Caco-2 (cell line): ENCODE measurements at regions not wholly inside any gene's neighbourhood (a gene's known extent, or its start where the extent isn't known, plus 50 kb on each side); places are given as distances from the start of the nearest gene placed in this dataset.

Experiments used
- BruUV-seq: library from RNA; stranded (reverse); fragments of 400-500 nt; replicated peaks from 2 replicates; lab custom pipeline; 2021; lab: Mats Ljungman, UMichigan
- CTCF ChIA-PET: fragments of 300-600 bp; sonication (Branson Sonifier 250); formaldehyde crosslinking; loops from one replicate; lab custom pipeline; 2022; ENCODE audit warnings: antibody characterized with exemption; lab: Charles Lee
- POLR2A ChIA-PET: fragments of 300-600 bp; sonication (Branson Sonifier 250); formaldehyde crosslinking; loops from one replicate; lab custom pipeline; 2022; ENCODE audit warnings: antibody characterized with exemption; lab: Charles Lee
- DNase-seq, 2 experiments: peaks; one replicate each; pipeline versions ENCODE4 v3.0.0 to v3.0.0-alpha.2; 2020 to 2022
- H3K27me3 ChIP-seq: replicated peaks from 2 replicates; pipeline ENCODE4 v1.6.0; 2011; ENCODE audit warnings: low read length; ENCODE audit not compliant: control insufficient read depth, insufficient read depth
- H3K36me3 ChIP-seq: 2 replicates; pipeline ENCODE4 v1.5.1; 2011; ENCODE audit warnings: low read length; ENCODE audit not compliant: control insufficient read depth, insufficient read depth
- H3K4me1 ChIP-seq: fragments of 250-450 bp; sonication (Bioruptor Pico); 2 replicates; pipeline ENCODE4 v1.5.1; 2020; ENCODE audit warnings: mild to moderate bottlenecking
- H3K4me3 ChIP-seq: 2 replicates; pipeline ENCODE4 v1.5.1; 2011; ENCODE audit warnings: low read depth, mild to moderate bottlenecking, control low read depth, low read length
- H3K9me3 ChIP-seq: fragments of 250-450 bp; sonication (Bioruptor Pico); 2 replicates; pipeline ENCODE4 v1.5.1; 2020; ENCODE audit warnings: mild to moderate bottlenecking, moderate library complexity
- H3K27ac Mint-ChIP-seq: one replicate; pipeline ENCODE4 v1.8.0; 2022; ENCODE audit warnings: mixed read lengths; ENCODE audit not compliant: unreplicated experiment
- H3K27me3 Mint-ChIP-seq: one replicate; pipeline ENCODE4 v1.8.0; 2022; ENCODE audit warnings: mixed read lengths; ENCODE audit not compliant: insufficient read depth, unreplicated experiment
- H3K36me3 Mint-ChIP-seq: one replicate; pipeline ENCODE4 v1.8.0; 2022; ENCODE audit warnings: mild to moderate bottlenecking, mixed read lengths; ENCODE audit not compliant: insufficient read depth, unreplicated experiment
- H3K4me1 Mint-ChIP-seq: one replicate; pipeline ENCODE4 v1.8.0; 2022; ENCODE audit warnings: low read depth, mixed read lengths; ENCODE audit not compliant: unreplicated experiment
- H3K4me3 Mint-ChIP-seq: one replicate; pipeline ENCODE4 v1.8.0; 2022; ENCODE audit warnings: mild to moderate bottlenecking, moderate library complexity, mixed read lengths; ENCODE audit not compliant: unreplicated experiment
- H3K9me3 Mint-ChIP-seq: one replicate; pipeline ENCODE4 v1.8.0; 2022; ENCODE audit warnings: mixed read lengths; ENCODE audit not compliant: unreplicated experiment
- CTCF ChIP-seq, 2 experiments: fragments of 200-600 bp in 1 of 2; IDR thresholded peaks; 1 replicate in 1 of 2; 2 replicates in 1 of 2; pipeline versions ENCODE4 v1.5.1 to v1.8.0; 2011 to 2022; ENCODE audit warnings: antibody characterized with exemption in 1 of 2, control low read depth in 1 of 2, inconsistent platforms in 1 of 2, low read depth in 1 of 2, low read length in 1 of 2, mild to moderate bottlenecking in 1 of 2, moderate library complexity in 1 of 2; ENCODE audit not compliant: insufficient read depth in 1 of 2, severe bottlenecking in 1 of 2, unreplicated experiment in 1 of 2
- intact Hi-C: fragments of 100-400 bp; cut with micrococcal nuclease; formaldehyde crosslinking; loops from one replicate; pipeline ENCODE4 v1.10.0; 2022; ENCODE audit not compliant: unreplicated experiment

GRCh38 chr12:108050696-108051095 lies 78.4 kb upstream of the WSCD2 start:
- Histone ChIP-seq H3K4me3 (no peak overlapping the region), H3K4me1 (no peaks in the 10 kb centered on the region), H3K9me3 (no peaks in the 10 kb centered on the region), H3K36me3 (no peaks in the 10 kb centered on the region), H3K27me3 (no peaks in the 10 kb centered on the region)
- POLR2A ChIA-PET: no interaction called here
- TF ChIP-seq CTCF (IDR thresholded peaks at IDR 0.05; ENCODE audit: insufficient read depth in 1 of 2, low read depth in 1 of 2, low read length in 1 of 2, severe bottlenecking in 1 of 2, unreplicated experiment in 1 of 2): no peak
- CTCF ChIA-PET: no interaction called here
- Mint-ChIP-seq H3K36me3 (no peaks in the 10 kb centered on the region), H3K27ac (no peak overlapping the region), H3K27me3 (peaks cover 4% of the 10 kb centered on the region), H3K4me3 (no peak overlapping the region), H3K4me1 (no peaks in the 10 kb centered on the region), H3K9me3 (no peaks in the 10 kb centered on the region)
- no peak for DNase-seq
- BruUV-seq: no TSS peak
- intact Hi-C loops: no loop called here

GRCh38 chr12:108052260-108052659 lies 76.8 kb upstream of the WSCD2 start:
- no peaks in the 10 kb centered on the region for H3K36me3 ChIP-seq
- Mint-ChIP-seq H3K27me3 (peaks cover 14% of the 10 kb centered on the region), H3K4me1 (no peaks in the 10 kb centered on the region), H3K4me3 (no peak overlapping the region), H3K27ac (no peak overlapping the region), H3K9me3 (no peaks in the 10 kb centered on the region), H3K36me3 (no peaks in the 10 kb centered on the region)
- TF ChIP-seq CTCF (IDR thresholded peaks at IDR 0.05; ENCODE audit: insufficient read depth in 1 of 2, low read depth in 1 of 2, low read length in 1 of 2, severe bottlenecking in 1 of 2, unreplicated experiment in 1 of 2): no peak
- intact Hi-C loops: no loop called here
- H3K4me3 ChIP-seq: no peak overlapping the region
- CTCF ChIA-PET: no interaction called here
- POLR2A ChIA-PET: no interaction called here
- H3K4me1 ChIP-seq: no peaks in the 10 kb centered on the region
- H3K9me3 ChIP-seq: no peaks in the 10 kb centered on the region
- no peak for DNase-seq
- no TSS peak for BruUV-seq
- no peaks in the 10 kb centered on the region for H3K27me3 ChIP-seq

GRCh38 chr12:108053512-108053911 lies 75.6 kb upstream of the WSCD2 start:
- no TSS peak for BruUV-seq
- H3K27ac Mint-ChIP-seq: no peak overlapping the region
- Histone ChIP-seq H3K9me3 (no peaks in the 10 kb centered on the region), H3K27me3 (no peaks in the 10 kb centered on the region), H3K4me1 (no peaks in the 10 kb centered on the region), H3K36me3 (no peaks in the 10 kb centered on the region), H3K4me3 (no peak overlapping the region)
- CTCF ChIA-PET: no interaction called here
- H3K4me1 Mint-ChIP-seq: no peaks in the 10 kb centered on the region
- H3K27me3 Mint-ChIP-seq: peaks cover 11% of the 10 kb centered on the region
- H3K4me3 Mint-ChIP-seq: no peak overlapping the region
- intact Hi-C loops: no loop called here
- POLR2A ChIA-PET: no interaction called here
- H3K36me3 Mint-ChIP-seq: no peaks in the 10 kb centered on the region
- DNase-seq: no peak
- no peak for TF ChIP-seq CTCF (IDR thresholded peaks at IDR 0.05; ENCODE audit: insufficient read depth in 1 of 2, low read depth in 1 of 2, low read length in 1 of 2, severe bottlenecking in 1 of 2, unreplicated experiment in 1 of 2)
- H3K9me3 Mint-ChIP-seq: no peaks in the 10 kb centered on the region
